HepG2 (cell line): ENCODE measurements at regions not wholly inside any gene's neighbourhood (a gene's known extent, or its start where the extent isn't known, plus 50 kb on each side); places are given as distances from the start of the nearest gene placed in this dataset.

Experiments used
- ATAC-seq: fragments of 200-7000 bp; cut with Tn5 transposase; 3 replicates; pipeline ENCODE4 v1.9.1; 2020; ENCODE audit warnings: mild to moderate bottlenecking, moderate library complexity
- BruUV-seq: library from RNA; stranded (reverse); fragments of 400-500 nt; replicated peaks from 2 replicates; lab custom pipeline; 2021; lab: Mats Ljungman, UMichigan
- CTCF ChIA-PET: fragments of 300-600 bp; formaldehyde crosslinking; extraction: SDS; loops from one replicate; lab custom pipeline; 2021; ENCODE audit warnings: low total read pairs, inconsistent platforms, low intra/inter-chr PET ratio; lab: Yijun Ruan, JAX
- POLR2A ChIA-PET: fragments of 350-600 bp; sonication (Branson Sonifier 250); formaldehyde crosslinking; loops from one replicate; lab custom pipeline; 2020; ENCODE audit warnings: antibody characterized with exemption, inconsistent platforms; lab: Yijun Ruan, JAX
- DNase-seq: peaks from one replicate; pipeline ENCODE4 v3.0.0-alpha.2; 2015; ENCODE audit warnings: low spot score
- FAIRE-seq: peaks from 3 replicates; lab custom pipeline; 2011; peaks lifted over from hg19 to GRCh38; lab: Jason Lieb, UNC
- H2AFZ ChIP-seq: one replicate; pipeline ENCODE4 v1.6.1; 2011; ENCODE audit warnings: low read length, inconsistent platforms
- H3K27ac ChIP-seq: fragments of 300-600 bp; 3 replicates; pipeline ENCODE4 v1.8.0; 2011; ENCODE audit warnings: mixed run types, mild to moderate bottlenecking, mixed read lengths, low read length, inconsistent platforms; ENCODE audit not compliant: insufficient read depth; ENCODE audit errors: extremely low read length
- H3K27me3 ChIP-seq, 2 experiments: fragments of 200-600 bp in 1 of 2; 2 replicates in 1 of 2; 3 replicates in 1 of 2; pipeline versions ENCODE4 v1.6.0 to v1.8.0; 2011; ENCODE audit warnings: low read length in 2 of 2, mild to moderate bottlenecking in 2 of 2, moderate library complexity in 2 of 2, inconsistent platforms in 1 of 2; ENCODE audit not compliant: insufficient read depth in 2 of 2, control insufficient read depth in 1 of 2
- H3K36me3 ChIP-seq, 2 experiments: fragments of 200-600 bp in 1 of 2; replicated peaks in 1 of 2; 2 replicates in 1 of 2; 3 replicates in 1 of 2; pipeline versions ENCODE4 v1.5.1 to v1.8.0; 2011; ENCODE audit warnings: low read length in 2 of 2, inconsistent platforms in 1 of 2; ENCODE audit not compliant: insufficient read depth in 2 of 2, control insufficient read depth in 1 of 2
- H3K4me1 ChIP-seq: 2 replicates; pipeline ENCODE4 v1.5.1; 2012; ENCODE audit warnings: low read length, inconsistent platforms; ENCODE audit not compliant: insufficient read depth
- H3K4me2 ChIP-seq: 2 replicates; pipeline ENCODE4 v1.6.0; 2011; ENCODE audit warnings: low read depth, low read length, inconsistent platforms
- H3K4me3 ChIP-seq, 3 experiments: fragments of 200-600 bp in 1 of 3; sonication (generic), shearing (Covaris generic) in 1 of 3; replicated peaks in 1 of 3; 2 replicates each; pipeline ENCODE4 v1.5.1; 2011 to 2016; ENCODE audit warnings: low read length in 3 of 3, inconsistent platforms in 2 of 3, low read depth in 2 of 3, mild to moderate bottlenecking in 2 of 3, control low read depth in 1 of 3, mixed read lengths in 1 of 3; ENCODE audit not compliant: insufficient read depth in 1 of 3
- H3K79me2 ChIP-seq: one replicate; pipeline ENCODE4 v1.6.1; 2011; ENCODE audit warnings: low read length, inconsistent platforms; ENCODE audit not compliant: insufficient read depth
- H3K9ac ChIP-seq: 2 replicates; pipeline ENCODE4 v1.6.0; 2011; ENCODE audit warnings: mild to moderate bottlenecking, low read depth, low read length, inconsistent platforms; ENCODE audit not compliant: insufficient read depth
- H3K9me3 ChIP-seq: 2 replicates; pipeline ENCODE4 v1.5.1; 2012; ENCODE audit warnings: mild to moderate bottlenecking, low read length
- H4K20me1 ChIP-seq: 2 replicates; pipeline ENCODE4 v1.6.0; 2011; ENCODE audit warnings: inconsistent platforms, mild to moderate bottlenecking, low read length, moderate library complexity; ENCODE audit not compliant: insufficient read depth
- CHD4 ChIP-seq: fragments of 200-600 bp; sonication (generic); IDR thresholded peaks from 2 replicates; pipeline ENCODE4 v1.7.0; 2017; ENCODE audit warnings: mild to moderate bottlenecking, low read length, borderline replicate concordance
- KAT8 ChIP-seq: IDR thresholded peaks from 2 replicates; pipeline ENCODE4 v1.6.1; 2016; ENCODE audit warnings: missing genetic modification reagents, missing compliant biosample characterization
- SETDB1 ChIP-seq: sonication (generic); formaldehyde crosslinking; IDR thresholded peaks from 2 replicates; pipeline ENCODE4 v1.5.1; 2020; ENCODE audit warnings: missing genetic modification reagents, mild to moderate bottlenecking, borderline replicate concordance
- TBL1XR1 ChIP-seq: fragments of 150-350 bp; IDR thresholded peaks from 2 replicates; pipeline ENCODE4 v1.6.1; 2014; ENCODE audit warnings: borderline replicate concordance, low read length; ENCODE audit not compliant: partially characterized antibody
- ZNF614 ChIP-seq: IDR thresholded peaks from 2 replicates; pipeline ENCODE4 v1.6.1; 2018; ENCODE audit warnings: missing biosample characterization, missing genetic modification reagents, inconsistent platforms, borderline replicate concordance
- ZNF674 ChIP-seq: sonication (generic); formaldehyde crosslinking; IDR thresholded peaks from 2 replicates; pipeline ENCODE4 v1.5.0; 2020; ENCODE audit warnings: low read depth, mild to moderate bottlenecking, missing genetic modification reagents
- in situ Hi-C: cut with HindIII; loops from 2 replicates; pipeline ENCODE4 v1.10.0; 2017; ENCODE audit warnings: low pct_unique_long_range_greater_than_20kb; ENCODE audit not compliant: extremely low pct_ligation_motif_present
- intact Hi-C: fragments of 100-400 bp; cut with micrococcal nuclease; formaldehyde crosslinking; loops from one replicate; pipeline ENCODE4 v1.10.0; 2022; ENCODE audit not compliant: unreplicated experiment
- TF ChIP-seq, protein P1 (sequence below): IDR thresholded peaks from 2 replicates; pipeline ENCODE4 v1.6.1; 2016; ENCODE audit warnings: missing compliant biosample characterization, missing genetic modification reagents, borderline replicate concordance

DNA sequence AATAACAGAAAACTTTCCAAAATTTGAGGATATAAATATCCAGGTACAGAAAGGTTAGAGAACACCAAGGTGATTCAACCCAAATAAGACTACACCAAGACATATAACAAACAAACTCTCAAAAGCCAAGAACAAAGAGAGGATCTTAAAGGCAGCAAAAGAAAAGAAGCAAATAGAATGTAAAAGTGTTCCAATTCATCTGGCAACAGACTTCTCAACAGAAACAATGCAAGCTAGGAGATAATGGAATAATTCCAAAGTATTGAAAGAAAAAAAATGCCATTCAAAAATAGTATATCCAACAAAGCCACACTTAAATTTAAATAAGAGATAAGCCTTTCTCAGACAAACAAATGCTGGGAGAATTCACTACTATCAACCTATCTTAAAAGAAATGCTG, 153.0 kb upstream of the FAT3 start:
- in situ Hi-C loops, result no loop called here
- Histone ChIP-seq H3K36me3 (no peaks in the 10 kb centered on the region), H3K4me2 (no peak overlapping the region), H3K9me3 (peaks cover 23% of the 10 kb centered on the region), H3K9ac (no peak overlapping the region), H3K4me3 (no peak overlapping the region), H3K4me1 (no peaks in the 10 kb centered on the region), H3K27ac (no peak overlapping the region), H4K20me1 (no peaks in the 10 kb centered on the region), H3K79me2 (no peaks in the 10 kb centered on the region), H2AFZ (no peak overlapping the region), H3K27me3 (no peaks in the 10 kb centered on the region)
- no peak for ATAC-seq
- intact Hi-C loops, result no loop called here
- FAIRE-seq, result no peak
- TF ChIP-seq ZNF614 (CRISPR knock-in tag), result no peak
- no peak for TF ChIP-seq KAT8 (CRISPR knock-in tag)
- TF ChIP-seq TBL1XR1, result no peak
- TF ChIP-seq, protein P1, sequence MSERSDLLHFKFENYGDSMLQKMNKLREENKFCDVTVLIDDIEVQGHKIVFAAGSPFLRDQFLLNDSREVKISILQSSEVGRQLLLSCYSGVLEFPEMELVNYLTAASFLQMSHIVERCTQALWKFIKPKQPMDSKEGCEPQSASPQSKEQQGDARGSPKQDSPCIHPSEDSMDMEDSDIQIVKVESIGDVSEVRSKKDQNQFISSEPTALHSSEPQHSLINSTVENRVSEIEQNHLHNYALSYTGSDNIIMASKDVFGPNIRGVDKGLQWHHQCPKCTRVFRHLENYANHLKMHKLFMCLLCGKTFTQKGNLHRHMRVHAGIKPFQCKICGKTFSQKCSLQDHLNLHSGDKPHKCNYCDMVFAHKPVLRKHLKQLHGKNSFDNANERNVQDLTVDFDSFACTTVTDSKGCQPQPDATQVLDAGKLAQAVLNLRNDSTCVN (CRISPR knock-in tag), result no peak
- no peak for TF ChIP-seq ZNF674 (CRISPR knock-in tag)
- no peak for TF ChIP-seq CHD4
- no peak for TF ChIP-seq SETDB1 (CRISPR knock-in tag)
- DNase-seq, result no peak
- CTCF ChIA-PET, result no interaction called here
- POLR2A ChIA-PET, result no interaction called here
- no TSS peak for BruUV-seq
